HG02973 (cell line): ENCODE measurements at regions not wholly inside any gene's neighbourhood (a gene's known extent, or its start where the extent isn't known, plus 50 kb on each side); places are given as distances from the start of the nearest gene placed in this dataset.

Source experiments
- ATAC-seq: cut with Tn5 transposase; IDR thresholded peaks from one replicate; pipeline ENCODE4 v1.9.1; 2021; ENCODE audit warnings: moderate library complexity; ENCODE audit not compliant: unreplicated experiment

DNA sequence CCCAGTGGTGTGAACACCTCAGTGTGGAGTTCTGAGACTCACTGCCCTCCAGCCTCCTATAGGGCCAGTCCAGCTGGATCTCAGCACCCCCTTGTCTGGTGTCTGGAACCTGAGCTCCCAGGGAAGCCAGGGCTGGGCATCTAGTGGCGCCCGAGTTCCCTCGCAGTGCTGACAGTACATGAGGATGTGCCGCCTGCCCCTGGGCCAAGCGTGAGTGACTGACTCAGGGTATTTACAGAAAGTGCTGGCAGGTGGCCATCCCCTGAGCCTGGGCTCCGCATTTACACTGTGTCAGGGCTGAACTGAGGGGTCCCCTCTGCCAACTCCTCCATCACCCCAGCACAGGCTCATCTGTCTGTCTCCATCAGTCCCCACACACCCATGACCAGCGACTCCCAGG, 185.3 kb downstream of the BRD1 start:
- no peak for ATAC-seq

DNA sequence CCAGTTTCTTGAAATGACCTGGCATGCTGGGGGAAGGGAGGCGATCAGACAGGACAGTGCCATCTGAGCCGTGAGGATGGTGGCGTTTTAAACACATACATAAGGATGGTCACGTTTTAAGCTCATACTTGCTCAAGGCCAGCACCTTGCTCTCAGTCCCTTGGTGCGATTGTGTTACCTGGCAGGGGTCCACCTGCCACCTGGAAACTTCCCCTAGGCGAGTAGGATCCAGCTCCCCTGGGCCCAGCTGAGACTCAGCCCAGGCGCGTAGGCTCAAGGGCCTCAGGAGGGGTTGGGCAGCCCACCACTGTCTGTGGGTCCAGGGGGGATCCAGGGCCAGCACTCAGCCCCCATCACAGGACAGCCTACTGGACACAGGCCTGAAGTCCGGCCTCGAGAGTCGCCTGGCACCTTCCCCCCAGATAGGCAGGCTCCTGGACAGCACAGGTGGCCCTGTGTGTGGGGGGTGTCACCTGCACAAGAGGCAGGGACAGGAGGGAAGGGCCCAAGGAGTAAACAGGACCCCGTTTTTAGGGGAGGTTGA, 185.8 kb downstream of the BRD1 start:
- ATAC-seq = no peak

DNA sequence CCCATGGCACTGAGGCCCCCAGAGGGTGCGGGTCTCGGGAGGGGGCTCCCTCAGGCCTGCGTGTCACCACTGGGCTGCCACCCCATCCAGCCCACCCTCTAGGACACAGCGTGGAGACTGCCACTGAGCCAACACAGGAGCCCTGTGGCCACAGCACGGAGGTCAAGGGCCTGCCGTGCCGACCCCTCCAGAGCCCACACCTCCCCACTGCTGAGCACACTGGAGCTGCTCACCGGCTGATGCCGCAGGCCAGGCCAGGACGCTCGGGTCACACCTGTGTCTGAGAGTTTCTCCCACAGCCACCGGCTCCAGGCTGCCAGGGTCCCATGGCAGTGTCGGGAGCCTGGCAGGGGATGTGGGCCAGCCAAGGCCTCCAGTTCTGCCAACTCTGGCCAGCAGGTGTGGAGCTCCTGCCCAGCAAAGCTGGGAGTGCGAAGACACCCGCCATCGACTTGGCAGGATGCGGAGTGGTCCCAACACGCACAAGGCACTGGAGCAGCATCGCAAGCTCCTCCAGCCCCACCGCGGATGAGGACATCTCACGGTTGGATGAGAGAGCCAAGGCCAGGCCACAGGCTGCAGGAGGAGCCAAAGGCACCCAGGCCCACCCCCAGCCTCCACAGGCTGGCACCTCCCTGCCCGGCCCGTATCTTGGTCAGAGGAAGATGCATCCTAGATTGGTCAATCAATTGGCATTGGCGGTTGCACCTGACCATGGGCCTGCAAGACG, 187.1 kb downstream of the BRD1 start:
- no peak for ATAC-seq

DNA sequence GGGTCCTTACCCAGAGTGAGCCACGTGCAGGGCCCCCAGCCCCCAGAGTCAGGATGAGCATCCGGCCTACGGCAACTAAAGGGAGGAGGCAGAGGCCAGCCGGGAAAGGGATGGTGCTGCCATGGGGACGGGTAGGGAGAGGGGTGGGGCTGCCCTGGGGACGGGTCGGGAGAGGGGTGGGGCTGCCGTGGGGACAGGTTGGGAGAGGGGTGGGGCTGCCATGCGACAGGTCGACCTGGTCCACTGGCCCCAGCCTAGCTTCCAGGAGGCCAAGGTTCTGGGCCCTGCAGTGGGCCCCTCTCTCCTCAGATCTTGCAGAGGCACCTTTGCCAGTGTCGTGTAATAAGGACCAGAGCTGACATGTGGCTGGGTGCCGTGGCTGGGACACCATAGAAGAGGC, 187.7 kb downstream of the BRD1 start:
- ATAC-seq = no peak

DNA sequence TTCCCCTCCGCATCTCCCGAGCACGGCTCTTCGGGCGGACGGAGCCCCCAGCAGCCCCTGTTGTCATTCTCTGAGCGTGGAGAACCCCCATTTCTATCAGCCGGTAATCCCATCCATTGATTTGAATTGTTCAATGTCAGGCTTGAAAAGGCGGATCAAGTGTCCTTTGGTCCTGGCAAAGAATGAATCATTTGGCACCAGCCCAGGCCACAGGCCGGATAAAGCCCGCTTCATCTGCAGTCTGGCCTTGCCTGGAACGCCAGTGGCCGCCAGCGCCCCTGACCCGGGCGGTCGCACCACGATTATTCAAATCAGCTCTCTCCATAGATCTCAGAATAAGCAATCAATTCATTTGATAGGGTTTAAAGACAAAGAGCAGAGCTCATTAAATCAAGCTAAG, 188.9 kb downstream of the BRD1 start:
- ATAC-seq = no peak

DNA sequence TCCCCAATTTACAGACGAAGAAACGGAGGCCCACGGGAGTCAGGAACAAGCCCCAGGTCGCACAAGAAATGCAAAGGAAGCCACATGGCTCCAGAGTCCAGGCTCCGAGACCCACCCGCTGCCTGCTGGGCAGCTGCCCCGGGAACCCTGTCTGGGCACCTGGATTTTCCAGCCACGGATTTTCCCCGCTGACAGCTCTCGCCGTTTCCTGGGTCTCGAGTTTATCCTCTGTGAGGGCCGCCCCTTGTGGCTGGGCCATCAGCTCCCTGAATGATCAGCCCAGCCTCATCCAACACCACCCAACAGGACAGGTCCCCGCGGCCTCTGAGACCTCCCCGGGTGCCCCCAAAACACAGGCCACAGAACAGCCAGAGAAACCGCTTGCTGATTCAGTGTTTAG, 189.7 kb downstream of the BRD1 start:
- no peak for ATAC-seq

DNA sequence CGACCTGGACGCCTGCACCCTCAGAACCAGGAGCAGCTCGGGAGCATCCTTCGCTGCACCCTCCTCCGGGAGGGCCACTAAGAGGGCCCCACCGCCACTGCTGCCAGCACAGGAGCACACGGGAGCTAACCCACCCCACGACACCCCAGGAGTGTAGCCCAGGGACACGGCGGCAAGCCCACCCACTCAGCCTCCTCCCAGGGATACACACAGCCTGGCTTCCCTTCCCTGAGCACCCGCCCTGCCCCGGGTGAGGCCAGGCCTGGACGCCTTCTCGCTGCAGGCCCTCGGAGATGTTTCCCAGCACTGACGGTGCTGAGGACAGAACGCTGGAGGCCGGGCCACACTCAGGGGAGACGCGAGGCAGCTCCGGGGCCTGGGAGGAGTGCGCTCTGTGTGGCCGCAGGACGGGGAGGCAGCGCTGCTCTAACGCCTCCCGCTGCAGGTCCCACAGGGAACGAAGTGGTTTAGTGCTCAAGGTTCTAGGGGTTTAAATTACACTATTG, 190.4 kb downstream of the BRD1 start:
- no peak for ATAC-seq

DNA sequence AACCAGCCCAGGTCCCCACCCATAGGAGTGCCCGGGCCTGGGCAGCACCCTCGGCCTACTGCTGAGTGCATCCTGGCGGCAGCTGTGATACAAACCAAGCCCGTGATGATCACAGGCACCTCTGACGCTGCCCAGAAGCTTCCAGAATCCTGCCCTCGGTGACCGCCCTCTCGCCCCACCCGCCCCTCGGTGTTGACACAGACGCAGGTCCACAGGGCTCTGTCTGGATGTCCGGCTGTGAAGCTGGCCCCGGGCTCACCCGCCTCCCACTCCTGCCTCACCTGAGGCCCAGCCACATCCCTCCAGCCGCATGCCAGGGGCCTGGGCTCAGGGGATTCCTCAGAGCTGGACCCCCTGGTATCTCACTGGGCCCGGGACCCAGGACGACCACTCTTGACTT, 191.0 kb downstream of the BRD1 start:
- ATAC-seq = no peak

DNA sequence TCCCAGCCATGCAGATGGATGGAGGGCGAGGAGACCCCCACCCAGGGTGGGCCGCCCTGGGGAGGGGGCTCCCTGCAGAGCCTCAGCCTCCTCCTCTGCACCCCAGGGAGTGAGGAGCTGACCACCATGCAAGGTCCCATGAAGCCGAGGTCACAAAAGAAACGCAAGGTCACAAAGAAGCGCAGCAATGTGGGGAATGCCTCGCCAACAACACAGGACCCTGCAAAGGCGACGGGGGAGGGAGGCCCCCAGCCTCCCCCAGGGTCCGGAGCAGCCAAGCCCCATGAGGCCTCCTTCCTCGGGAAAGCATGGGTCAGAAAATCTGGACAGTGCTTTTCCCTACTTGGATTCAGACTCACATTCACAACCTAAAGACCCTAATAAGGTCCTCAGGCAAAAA, 191.5 kb downstream of the BRD1 start:
- no peak for ATAC-seq

DNA sequence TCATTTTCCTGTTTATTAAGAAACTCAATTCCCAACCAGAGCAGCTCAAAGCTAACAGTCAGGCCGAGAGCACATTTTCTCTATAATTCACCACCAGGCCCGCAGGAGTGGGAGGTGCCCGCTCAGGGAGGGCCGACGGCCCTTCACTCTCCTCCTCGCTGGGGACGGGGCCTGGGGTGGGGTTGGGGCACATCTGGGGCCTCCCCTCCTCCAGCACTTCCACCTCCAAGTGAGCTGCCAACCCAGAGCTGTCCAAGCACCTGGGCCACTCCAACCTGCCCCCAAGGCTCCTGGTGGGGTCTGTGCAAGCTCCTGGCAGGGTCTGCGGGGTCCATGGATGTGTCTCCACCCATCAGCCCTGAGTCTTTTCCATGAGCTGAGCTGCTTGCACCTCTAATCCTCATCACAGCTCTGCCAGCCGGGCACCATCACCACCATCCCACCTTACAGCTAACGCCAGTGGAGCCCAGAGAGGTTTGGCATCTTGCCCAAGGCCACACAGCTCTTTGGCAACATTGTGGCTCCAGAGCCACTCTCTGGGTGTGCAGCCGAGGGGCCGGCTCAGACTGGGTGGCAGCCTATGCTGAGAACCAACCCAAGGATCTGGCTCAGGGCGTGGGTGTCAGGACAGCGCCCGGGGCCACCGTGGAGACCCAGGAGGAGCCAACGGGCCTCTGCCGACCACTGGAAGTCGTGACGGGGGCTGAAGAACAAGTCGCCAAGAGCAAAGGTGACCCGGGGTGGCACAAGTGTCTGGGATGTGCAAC, 193.5 kb downstream of the BRD1 start:
- ATAC-seq = no peak

DNA sequence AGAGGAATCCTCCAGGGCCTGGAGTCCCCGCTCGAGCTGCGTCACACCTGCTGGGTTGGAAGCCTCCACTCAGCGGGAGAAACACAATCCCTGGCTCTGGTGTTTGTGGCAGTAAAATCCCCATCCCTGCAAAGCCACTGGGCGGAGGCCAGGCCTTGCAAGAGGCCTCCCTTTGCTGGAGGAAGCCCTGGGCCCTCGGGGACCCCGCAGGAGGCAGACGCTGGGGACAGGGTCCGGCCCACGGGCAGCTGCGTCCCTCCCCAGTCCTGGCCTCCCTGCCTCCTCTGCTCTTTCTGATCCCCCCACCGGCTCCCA, 194.7 kb downstream of the BRD1 start:
- ATAC-seq = no peak

DNA sequence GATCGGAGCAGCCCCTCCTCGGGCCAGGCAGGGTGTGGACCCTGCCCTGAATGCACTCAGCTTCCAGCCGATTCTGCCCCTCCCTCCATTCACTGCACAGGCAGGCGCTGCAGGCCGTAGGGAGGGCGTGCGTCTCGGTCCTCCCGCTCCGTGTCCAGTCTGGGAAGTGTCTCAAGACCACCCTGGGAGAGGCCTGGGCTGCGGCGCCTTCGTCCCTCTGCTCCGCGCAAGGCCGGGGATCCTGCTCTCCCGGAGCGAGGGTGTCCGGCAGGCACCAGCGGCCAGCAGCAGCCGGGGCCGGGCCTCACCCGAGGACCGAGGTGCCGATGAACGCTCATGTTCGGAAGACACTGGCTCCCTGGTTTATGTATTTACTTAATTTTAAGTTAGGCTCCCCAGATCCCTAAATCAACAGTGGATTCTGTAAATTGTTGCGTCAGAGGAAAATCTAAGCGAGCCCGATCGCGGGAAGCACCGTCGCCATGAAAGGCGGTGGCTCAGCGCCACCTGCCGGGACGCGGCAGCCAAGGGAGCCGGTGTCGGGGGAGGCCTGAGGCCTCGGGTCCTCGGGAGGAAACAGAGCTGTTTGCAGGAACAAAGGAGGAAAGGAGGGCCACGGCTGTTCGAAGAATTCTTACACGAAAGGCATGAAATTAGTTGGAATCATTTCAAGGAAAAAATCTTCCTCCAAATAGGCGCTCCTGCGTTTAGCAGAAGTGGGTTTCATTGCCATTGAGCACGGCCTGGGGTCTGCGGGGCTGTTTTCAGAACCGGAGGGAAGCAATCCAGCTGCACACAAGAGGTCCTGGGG, 195.3 kb downstream of the BRD1 start:
- ATAC-seq = no peak

DNA sequence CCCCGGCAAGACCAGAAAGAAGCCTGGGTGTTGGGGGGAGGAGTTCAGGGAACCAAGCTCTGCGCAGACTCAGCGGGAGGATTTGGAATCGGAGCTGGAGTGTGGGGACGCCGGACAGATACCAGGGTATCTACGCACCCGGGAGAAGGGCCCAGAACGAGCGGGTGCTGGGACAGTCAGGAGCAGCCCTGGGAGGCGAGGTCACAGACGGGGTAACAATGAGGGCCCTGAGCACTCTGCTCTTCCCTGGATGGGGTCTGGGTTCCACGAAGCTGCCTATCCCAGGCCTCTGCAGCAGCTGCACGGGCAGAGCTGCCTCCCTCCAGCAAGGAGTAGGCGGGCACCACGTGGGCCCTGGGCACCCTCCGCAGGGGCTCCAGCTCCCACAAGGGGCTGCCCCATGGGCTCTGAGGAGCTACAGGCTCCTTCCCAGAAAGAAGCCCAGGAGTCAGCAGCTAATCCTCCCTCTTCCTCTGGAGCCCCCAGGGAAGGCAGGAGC, 197.2 kb downstream of the BRD1 start:
- ATAC-seq = no peak

DNA sequence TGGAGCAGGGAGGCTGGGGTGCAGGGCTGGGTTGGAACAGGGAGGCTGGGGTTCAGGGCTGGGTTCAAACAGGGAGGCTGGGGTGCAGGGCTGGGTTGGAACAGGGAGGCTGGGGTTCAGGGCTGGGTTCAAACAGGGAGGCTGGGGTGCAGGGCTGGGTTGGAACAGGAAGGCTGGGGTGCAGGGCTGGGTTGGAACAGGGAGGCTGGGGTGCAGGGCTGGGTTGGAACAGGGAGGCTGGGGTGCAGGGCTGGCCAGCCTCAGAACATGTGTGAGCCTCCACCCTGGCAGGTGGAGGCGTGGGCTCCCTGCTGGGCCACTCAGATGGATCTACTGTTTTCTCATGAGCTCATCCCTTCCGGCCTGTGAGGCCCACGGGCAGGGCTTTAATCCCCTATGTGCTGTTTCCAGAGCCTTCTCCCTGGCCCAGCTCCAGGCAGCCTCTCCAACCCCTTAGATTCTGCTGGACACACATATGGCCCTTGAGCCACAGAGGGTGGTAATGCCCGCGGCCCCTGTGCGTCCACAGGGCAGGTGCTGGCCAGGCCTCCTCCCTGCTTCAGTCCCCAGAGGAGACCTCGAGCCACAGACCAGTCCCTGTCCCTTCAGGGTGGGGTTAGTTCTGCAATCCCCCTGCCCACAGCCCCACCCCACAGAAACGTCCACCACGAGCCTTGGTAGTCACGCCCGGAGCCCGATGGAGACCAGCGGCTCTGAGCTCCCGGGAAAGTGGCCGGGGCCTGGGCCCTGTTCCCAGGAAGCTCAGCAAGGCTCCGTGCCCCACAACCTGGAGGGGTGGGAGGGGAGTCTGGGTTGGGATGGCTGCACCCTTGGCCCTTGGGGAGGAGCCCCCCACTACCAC, 197.9 kb downstream of the BRD1 start:
- no peak for ATAC-seq

DNA sequence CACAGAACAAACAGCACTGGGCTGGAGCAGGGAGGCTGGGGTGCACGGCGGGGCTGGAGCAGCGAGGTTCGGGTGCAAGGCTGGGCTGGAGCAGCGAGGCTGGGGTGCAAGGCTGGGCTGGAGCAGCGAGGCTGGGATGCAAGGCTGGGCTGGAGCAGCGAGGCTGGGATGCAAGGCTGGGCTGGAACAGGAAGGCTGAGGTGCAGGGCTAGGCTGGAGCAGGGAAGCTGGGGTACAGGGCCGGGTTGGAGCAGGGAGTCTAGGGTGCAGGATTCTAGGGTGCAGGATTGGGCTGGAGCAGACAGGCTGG, 198.5 kb downstream of the BRD1 start:
- ATAC-seq = no peak

DNA sequence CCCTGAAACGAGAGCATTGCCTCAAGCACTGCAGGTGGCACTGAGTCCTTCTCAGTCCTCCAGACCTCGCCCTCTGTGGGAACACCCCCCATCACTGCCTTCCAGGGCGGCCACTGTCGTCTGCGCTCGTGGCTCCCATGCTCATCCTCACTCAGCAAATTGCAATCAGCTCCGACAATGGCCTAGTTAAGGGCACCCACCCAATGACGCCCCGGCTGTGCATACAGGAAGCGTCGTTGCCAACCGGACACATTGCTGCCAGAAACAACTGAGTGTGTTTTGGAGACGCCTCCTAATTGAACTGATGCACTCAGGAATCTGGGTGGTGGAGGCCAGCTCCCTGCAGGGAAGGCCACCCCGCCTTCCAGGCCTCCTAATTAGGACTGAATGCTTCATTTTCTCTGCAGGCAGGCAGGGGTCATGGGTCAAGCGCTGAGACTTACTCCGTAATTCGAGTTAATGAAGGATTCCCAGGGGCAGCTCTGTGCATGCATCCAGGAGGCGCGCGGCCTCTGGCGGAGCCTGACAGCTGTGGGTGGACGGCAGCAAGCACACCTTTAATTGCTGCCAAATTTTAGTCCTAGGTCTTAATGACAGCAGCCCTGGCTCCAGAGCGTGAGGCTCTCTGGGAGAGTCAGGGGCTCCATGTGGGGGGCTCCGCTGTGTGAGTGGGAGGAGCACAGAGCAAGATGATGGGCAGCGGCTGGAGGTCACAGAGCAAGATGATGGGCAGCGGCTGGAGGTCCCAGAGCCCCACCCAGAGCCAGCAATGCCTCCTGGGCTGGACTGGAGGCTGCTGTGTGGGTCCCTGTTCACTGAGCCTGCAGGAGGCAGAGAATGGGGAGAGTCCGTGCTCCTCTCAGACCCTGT, 199.0 kb downstream of the BRD1 start:
- ATAC-seq = no peak

DNA sequence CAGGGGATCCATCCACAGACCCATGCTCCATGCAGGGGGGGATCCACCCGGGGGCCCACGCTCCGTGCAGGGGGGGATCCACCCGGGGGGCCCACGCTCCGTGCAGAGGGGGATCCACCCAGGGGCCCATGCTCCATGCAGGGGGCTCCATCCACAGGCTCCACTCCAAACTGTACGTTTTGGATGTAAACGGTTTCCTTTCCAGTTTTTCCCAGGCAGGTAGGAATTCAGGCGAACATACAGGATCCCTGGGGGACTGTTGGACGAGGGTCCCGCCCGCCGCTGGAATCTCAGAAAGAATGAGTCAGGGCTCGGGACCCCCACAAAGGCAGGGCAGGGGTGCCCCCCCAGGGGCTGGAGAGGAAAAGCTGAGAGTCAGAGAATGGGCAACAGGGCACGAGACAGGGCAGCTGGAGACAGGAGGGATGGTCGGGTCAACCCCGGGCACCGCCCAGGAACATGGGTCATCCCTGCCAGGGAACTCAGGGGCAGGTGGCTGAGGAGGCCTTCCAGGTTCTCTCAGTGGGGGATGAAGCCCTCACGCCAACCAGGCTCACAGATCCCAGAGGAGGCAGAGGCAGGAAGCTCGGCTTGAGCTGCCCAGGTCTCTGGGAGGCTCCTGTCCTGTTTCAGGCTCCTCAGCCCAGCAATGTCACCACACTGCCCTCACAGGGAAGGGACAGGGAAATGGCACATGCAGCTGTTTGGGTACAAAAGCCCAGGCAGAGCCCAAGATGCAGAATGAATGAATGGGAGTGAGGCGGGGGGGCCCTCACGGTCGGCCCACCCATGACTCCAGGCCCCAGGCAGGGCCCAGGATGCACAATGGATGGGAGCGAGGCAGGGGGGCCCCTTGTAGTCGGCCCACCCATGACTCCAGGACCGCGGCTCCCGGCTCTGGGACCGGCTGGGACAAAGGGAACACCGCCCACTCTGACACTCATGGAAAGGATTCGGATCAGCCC, 200.2 kb downstream of the BRD1 start:
- no peak for ATAC-seq
